Endodermal cell (in vitro differentiated cells): ENCODE measurements at regions not wholly inside any gene's neighbourhood (a gene's known extent, or its start where the extent isn't known, plus 50 kb on each side); places are given as distances from the start of the nearest gene placed in this dataset.

Source experiments
- DNase-seq: peaks from one replicate; pipeline ENCODE4 v3.0.0-alpha.2; 2017
- H3K27ac ChIP-seq: 2 replicates; pipeline ENCODE4 v1.5.1; 2013; ENCODE audit warnings: mild to moderate bottlenecking, low read depth, low read length, moderate library complexity
- H3K27me3 ChIP-seq: 2 replicates; pipeline ENCODE4 v1.6.1; 2013; ENCODE audit warnings: mild to moderate bottlenecking, low read length, moderate library complexity; ENCODE audit not compliant: insufficient read depth, control insufficient read depth, poor library complexity, severe bottlenecking
- H3K36me3 ChIP-seq: 2 replicates; pipeline ENCODE4 v1.7.0; 2013; ENCODE audit warnings: mild to moderate bottlenecking, low read length, moderate library complexity; ENCODE audit not compliant: control insufficient read depth, insufficient read depth
- H3K4me1 ChIP-seq: one replicate; pipeline ENCODE4 v1.7.0; 2013; ENCODE audit warnings: low read length; ENCODE audit not compliant: control insufficient read depth, insufficient read depth
- H3K4me3 ChIP-seq: 2 replicates; pipeline ENCODE4 v1.5.1; 2013; ENCODE audit warnings: mild to moderate bottlenecking, low read length, moderate library complexity
- H3K9ac ChIP-seq: 2 replicates; pipeline ENCODE4 v1.6.1; 2013; ENCODE audit warnings: mild to moderate bottlenecking, low read length, moderate library complexity; ENCODE audit not compliant: poor library complexity, severe bottlenecking; ENCODE audit errors: extremely low read depth
- H3K9me3 ChIP-seq: 2 replicates; pipeline ENCODE4 v1.6.1; 2013; ENCODE audit warnings: mild to moderate bottlenecking, low read length, moderate library complexity; ENCODE audit not compliant: control insufficient read depth
- H3K27ac Mint-ChIP-seq: 2 replicates; pipeline ENCODE4 v1.8.0; 2020; ENCODE audit warnings: mixed read lengths
- H3K27me3 Mint-ChIP-seq: 2 replicates; pipeline ENCODE4 v1.8.0; 2021; ENCODE audit warnings: mild to moderate bottlenecking, mixed read lengths; ENCODE audit not compliant: insufficient read depth
- H3K36me3 Mint-ChIP-seq: 2 replicates; pipeline ENCODE4 v1.8.0; 2020; ENCODE audit warnings: low read depth, mixed read lengths
- H3K4me1 Mint-ChIP-seq: 2 replicates; pipeline ENCODE4 v1.8.0; 2020; ENCODE audit warnings: mixed read lengths
- H3K4me3 Mint-ChIP-seq: 2 replicates; pipeline ENCODE4 v1.8.0; 2020; ENCODE audit warnings: mild to moderate bottlenecking, moderate library complexity, mixed read lengths
- H3K9me3 Mint-ChIP-seq: 2 replicates; pipeline ENCODE4 v1.8.0; 2020; ENCODE audit warnings: mild to moderate bottlenecking, mixed read lengths
- CTCF ChIP-seq: fragments of 200-600 bp; sonication (generic); conservative IDR thresholded peaks from 2 replicates; pipeline ENCODE4 v1.5.0; 2021; ENCODE audit warnings: antibody characterized with exemption, mild to moderate bottlenecking
- WGBS, 2 experiments: methylation state at CpG; one replicate each; pipeline versions ENCODE4 v1.1.5 to v1.1.7; 2013; ENCODE audit warnings: missing lambda C conversion rate in 2 of 2, mixed read lengths in 1 of 2; ENCODE audit not compliant: insufficient coverage in 1 of 2, insufficient read length in 1 of 2; 5-methylcytosine and 5-hydroxymethylcytosine counted together

DNA sequence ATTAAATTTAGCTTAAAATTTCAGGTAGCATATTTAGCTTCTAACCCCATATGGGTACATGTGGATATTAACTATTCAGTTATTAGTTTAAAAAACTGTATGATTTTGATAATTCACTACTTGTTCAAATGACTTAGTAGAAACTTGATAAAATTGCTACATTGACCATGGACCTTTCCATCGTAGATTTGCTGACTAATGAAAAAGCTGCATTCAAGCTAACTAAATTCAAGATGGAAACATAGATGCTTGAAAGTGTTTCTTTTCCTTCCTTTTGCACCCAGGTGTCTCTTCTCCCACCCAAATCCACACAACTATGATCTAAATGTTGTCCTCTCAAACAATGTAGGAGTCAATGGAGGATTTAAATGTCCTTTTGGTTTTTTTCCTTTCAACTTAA lies 439.2 kb downstream of the TBC1D4 start:
- H3K4me1 ChIP-seq: no peaks in the 10 kb centered on the region
- no peak overlapping the region for H3K4me3 ChIP-seq
- no peaks in the 10 kb centered on the region for H3K27me3 Mint-ChIP-seq
- H3K36me3 Mint-ChIP-seq: no peaks in the 10 kb centered on the region
- 81% methylated on average over 1 of the region's 1 CpG; no CpG with 5 or more reads in 1 of the 2 experiments for WGBS, 2 experiments
- no peak overlapping the region for H3K27ac Mint-ChIP-seq
- H3K36me3 ChIP-seq: no peaks in the 10 kb centered on the region
- H3K27ac ChIP-seq: no peak overlapping the region
- DNase-seq: no peak
- H3K27me3 ChIP-seq: no peaks in the 10 kb centered on the region
- no peaks in the 10 kb centered on the region for H3K9me3 ChIP-seq
- no peak overlapping the region for H3K9ac ChIP-seq
- no peak for TF ChIP-seq CTCF
- no peaks in the 10 kb centered on the region for H3K9me3 Mint-ChIP-seq
- H3K4me3 Mint-ChIP-seq: no peak overlapping the region
- peaks cover 4% of the 10 kb centered on the region for H3K4me1 Mint-ChIP-seq

DNA sequence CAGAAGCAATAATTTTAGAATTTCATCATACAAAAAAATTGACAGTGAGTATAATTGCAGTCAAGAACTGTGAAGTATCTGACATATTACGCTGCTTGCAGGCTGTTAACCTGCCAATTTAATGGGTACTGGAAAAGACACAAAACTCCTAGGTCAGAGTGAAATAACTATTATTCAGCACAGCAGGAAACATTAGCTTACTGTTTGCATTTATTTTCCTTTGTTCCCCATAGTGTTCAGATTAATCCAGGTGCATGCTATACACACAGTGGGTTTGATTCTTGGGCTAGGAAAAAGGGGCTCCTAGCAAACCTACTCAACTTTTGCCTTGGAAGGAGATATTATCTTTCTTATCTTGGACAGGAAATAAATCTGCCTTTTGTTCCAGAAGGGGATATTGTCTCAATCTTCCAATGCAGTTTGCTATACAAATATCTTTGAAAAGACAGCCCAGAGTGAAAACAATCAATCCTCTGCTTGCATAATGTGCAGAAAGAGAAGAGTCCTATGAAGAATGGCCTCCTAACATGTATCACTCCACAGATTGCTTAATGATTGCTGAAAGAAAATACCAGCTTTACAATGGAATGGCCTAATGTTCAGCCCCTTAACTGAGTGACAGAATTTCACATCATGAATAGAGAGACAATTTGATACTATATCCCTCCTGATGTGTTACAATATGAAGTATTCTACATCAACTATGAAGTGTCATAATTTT lies 443.4 kb downstream of the TBC1D4 start:
- H3K9me3 Mint-ChIP-seq: peaks cover 26% of the 10 kb centered on the region
- TF ChIP-seq CTCF: no peak
- no peak overlapping the region for H3K9ac ChIP-seq
- no peaks in the 10 kb centered on the region for H3K27me3 Mint-ChIP-seq
- WGBS, 2 experiments: 94 to 100% methylated on average over 1 of the region's 1 CpG
- no peak for DNase-seq
- H3K27ac ChIP-seq: no peak overlapping the region
- no peak overlapping the region for H3K4me3 ChIP-seq
- no peaks in the 10 kb centered on the region for H3K36me3 Mint-ChIP-seq
- H3K4me1 Mint-ChIP-seq: peaks cover 4% of the 10 kb centered on the region
- no peaks in the 10 kb centered on the region for H3K27me3 ChIP-seq
- peaks cover 13% of the 10 kb centered on the region for H3K9me3 ChIP-seq
- H3K36me3 ChIP-seq: no peaks in the 10 kb centered on the region
- no peak overlapping the region for H3K27ac Mint-ChIP-seq
- H3K4me3 Mint-ChIP-seq: no peak overlapping the region
- no peaks in the 10 kb centered on the region for H3K4me1 ChIP-seq

- Histone ChIP-seq H3K27me3 (no peaks in the 10 kb centered on the region), H3K9ac (no peak overlapping the region), H3K9me3 (no peaks in the 10 kb centered on the region), H3K27ac (no peak overlapping the region), H3K4me1 (no peaks in the 10 kb centered on the region), H3K4me3 (no peak overlapping the region), H3K36me3 (no peaks in the 10 kb centered on the region)
- no peak for DNase-seq
- 89 to 92% methylated on average over 2 of the region's 2 CpGs for WGBS, 2 experiments
- TF ChIP-seq CTCF: no peak
- H3K9me3 Mint-ChIP-seq: peaks cover 16% of the 10 kb centered on the region
- H3K4me1 Mint-ChIP-seq: no peaks in the 10 kb centered on the region
- H3K27me3 Mint-ChIP-seq: no peaks in the 10 kb centered on the region
- no peak overlapping the region for H3K4me3 Mint-ChIP-seq
- H3K36me3 Mint-ChIP-seq: no peaks in the 10 kb centered on the region
- H3K27ac Mint-ChIP-seq: no peak overlapping the region
These were observed 456.0 kb downstream of the TBC1D4 start for GRCh38 chr13:75025956-75026355.
